Stomach (tissue), 4 donors: ENCODE measurements at regions not wholly inside any gene's neighbourhood (a gene's known extent, or its start where the extent isn't known, plus 50 kb on each side); places are given as distances from the start of the nearest gene placed in this dataset.

Source experiments
- POLR2AphosphoS5 ChIP-seq, 3 donors: sonication (generic); formaldehyde crosslinking; IDR thresholded peaks; one replicate each; pipeline ENCODE4 v1.6.1; 2016; ENCODE audit warnings: antibody characterized with exemption in 3 of 3
- TF ChIP-seq, protein P1 (sequence below), 7 experiments: fragments of 450-650 bp in 4 of 7; fragments of 200-600 bp in 3 of 7; sonication (generic) in 3 of 7; IDR thresholded peaks; one replicate each; pipeline ENCODE4 v1.5.1; 2016 to 2019; ENCODE audit warnings: antibody characterized with exemption in 7 of 7, control low read depth in 2 of 7, mild to moderate bottlenecking in 1 of 7

DNA sequence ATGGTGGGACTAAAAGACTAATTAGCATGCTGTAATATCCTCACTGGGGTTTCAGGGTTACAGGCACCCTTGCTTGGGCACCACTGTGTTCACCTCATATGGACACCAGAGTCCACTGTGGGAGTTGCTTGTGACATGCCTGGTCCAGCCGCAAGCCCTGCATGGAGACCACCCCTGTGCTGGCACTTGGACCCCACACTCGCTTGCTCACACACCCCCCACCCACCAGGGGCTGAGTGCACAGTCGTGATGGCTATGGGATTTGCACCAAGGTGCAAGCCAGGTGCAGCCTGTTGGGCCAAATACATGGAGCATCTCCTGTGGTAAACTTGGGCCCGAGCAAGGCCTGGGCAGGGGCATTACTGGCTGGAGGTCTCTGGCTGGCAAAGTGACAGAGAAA is 129.1 kb downstream of the SYT10 start:
- TF ChIP-seq, protein P1, sequence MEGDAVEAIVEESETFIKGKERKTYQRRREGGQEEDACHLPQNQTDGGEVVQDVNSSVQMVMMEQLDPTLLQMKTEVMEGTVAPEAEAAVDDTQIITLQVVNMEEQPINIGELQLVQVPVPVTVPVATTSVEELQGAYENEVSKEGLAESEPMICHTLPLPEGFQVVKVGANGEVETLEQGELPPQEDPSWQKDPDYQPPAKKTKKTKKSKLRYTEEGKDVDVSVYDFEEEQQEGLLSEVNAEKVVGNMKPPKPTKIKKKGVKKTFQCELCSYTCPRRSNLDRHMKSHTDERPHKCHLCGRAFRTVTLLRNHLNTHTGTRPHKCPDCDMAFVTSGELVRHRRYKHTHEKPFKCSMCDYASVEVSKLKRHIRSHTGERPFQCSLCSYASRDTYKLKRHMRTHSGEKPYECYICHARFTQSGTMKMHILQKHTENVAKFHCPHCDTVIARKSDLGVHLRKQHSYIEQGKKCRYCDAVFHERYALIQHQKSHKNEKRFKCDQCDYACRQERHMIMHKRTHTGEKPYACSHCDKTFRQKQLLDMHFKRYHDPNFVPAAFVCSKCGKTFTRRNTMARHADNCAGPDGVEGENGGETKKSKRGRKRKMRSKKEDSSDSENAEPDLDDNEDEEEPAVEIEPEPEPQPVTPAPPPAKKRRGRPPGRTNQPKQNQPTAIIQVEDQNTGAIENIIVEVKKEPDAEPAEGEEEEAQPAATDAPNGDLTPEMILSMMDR (IDR thresholded peaks at IDR 0.05): no peak
- TF ChIP-seq POLR2AphosphoS5 (IDR thresholded peaks at IDR 0.05): no peak
